Lower leg skin (tissue), 4 donors: ENCODE measurements at regions not wholly inside any gene's neighbourhood (a gene's known extent, or its start where the extent isn't known, plus 50 kb on each side); places are given as distances from the start of the nearest gene placed in this dataset.

Experiments used
- DNase-seq, 2 donors: peaks; one replicate each; pipeline ENCODE4 v3.0.0-alpha.2; 2019; ENCODE audit warnings: low spot score in 2 of 2
- H3K4me3 ChIP-seq: fragments of 200-600 bp; sonication (generic); 2 replicates; pipeline ENCODE4 v1.5.1; 2017; ENCODE audit warnings: mild to moderate bottlenecking, low read depth; ENCODE audit not compliant: poor library complexity, severe bottlenecking
- POLR2A ChIP-seq, 2 donors: fragments of 450-650 bp; IDR thresholded peaks; one replicate each; pipeline ENCODE4 v1.6.1; 2016 to 2017; ENCODE audit warnings: antibody characterized with exemption in 2 of 2, mild to moderate bottlenecking in 1 of 2, moderate library complexity in 1 of 2
- WGBS, 2 donors: methylation state at CpG; one replicate each; pipeline ENCODE4 v1.1.5; 2018; 5-methylcytosine and 5-hydroxymethylcytosine counted together
- intact Hi-C: fragments of 100-400 bp; cut with DNase I; formaldehyde crosslinking; loops from one replicate; pipeline ENCODE4 v1.15.0; 2023; ENCODE audit warnings: low total_unique reads
- TF ChIP-seq, protein P1 (sequence below), 3 donors: fragments of 450-650 bp; IDR thresholded peaks; one replicate each; pipeline ENCODE4 v1.5.1; 2016; ENCODE audit warnings: antibody characterized with exemption in 3 of 3, mild to moderate bottlenecking in 3 of 3, moderate library complexity in 2 of 3

GRCh38 chr1:201717286-201717685 lies 111.7 kb upstream of the IPO9 start:
- no peak for TF ChIP-seq POLR2A (IDR thresholded peaks at IDR 0.05)
- TF ChIP-seq, protein P1, sequence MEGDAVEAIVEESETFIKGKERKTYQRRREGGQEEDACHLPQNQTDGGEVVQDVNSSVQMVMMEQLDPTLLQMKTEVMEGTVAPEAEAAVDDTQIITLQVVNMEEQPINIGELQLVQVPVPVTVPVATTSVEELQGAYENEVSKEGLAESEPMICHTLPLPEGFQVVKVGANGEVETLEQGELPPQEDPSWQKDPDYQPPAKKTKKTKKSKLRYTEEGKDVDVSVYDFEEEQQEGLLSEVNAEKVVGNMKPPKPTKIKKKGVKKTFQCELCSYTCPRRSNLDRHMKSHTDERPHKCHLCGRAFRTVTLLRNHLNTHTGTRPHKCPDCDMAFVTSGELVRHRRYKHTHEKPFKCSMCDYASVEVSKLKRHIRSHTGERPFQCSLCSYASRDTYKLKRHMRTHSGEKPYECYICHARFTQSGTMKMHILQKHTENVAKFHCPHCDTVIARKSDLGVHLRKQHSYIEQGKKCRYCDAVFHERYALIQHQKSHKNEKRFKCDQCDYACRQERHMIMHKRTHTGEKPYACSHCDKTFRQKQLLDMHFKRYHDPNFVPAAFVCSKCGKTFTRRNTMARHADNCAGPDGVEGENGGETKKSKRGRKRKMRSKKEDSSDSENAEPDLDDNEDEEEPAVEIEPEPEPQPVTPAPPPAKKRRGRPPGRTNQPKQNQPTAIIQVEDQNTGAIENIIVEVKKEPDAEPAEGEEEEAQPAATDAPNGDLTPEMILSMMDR (IDR thresholded peaks at IDR 0.05): no peak
- no peak overlapping the region for H3K4me3 ChIP-seq
- 90 to 96% methylated on average over 3 of the region's 3 CpGs for WGBS, 2 donors
- intact Hi-C loops: no loop called here
- DNase-seq: no peak

DNA sequence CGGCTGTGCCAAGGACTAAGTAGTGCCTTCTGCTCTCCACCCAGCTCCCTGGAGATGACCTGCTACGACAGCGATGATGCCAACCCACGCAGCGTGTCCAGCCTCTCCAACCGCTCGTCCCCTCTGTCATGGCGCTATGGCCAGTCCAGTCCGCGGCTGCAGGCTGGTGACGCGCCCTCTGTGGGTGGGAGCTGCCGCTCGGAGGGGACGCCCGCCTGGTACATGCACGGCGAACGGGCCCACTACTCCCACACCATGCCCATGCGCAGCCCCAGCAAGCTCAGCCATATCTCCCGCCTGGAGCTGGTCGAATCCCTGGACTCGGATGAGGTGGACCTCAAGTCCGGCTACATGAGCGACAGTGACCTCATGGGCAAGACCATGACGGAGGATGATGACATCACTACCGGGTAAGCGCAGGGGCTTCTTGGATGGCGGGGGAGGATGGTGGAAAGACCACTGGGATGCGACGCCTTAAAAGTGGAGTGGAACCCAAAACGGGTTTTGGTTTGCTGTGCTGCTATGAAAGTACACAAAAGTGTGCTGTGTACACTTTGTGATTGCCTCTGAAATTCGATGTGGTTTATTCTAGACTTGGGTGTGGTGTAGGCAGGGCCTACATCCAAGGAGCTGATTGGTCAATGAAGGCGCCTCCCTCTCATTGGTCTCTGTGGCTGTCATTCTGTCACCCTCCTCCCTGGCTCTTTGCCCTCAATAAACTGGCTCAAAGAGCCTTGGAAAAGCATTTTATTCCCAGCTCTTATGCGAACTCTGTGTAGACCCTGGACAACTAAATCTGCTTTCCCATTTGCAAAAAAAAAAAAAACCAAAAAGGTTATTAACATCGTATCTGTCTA lies 110.4 kb upstream of the IPO9 start:
- intact Hi-C loops: no loop called here
- peak in 1 of 2 donors; percentile 84 for DNase-seq
- TF ChIP-seq, protein P1 (IDR thresholded peaks at IDR 0.05): no peak
- no peak for TF ChIP-seq POLR2A (IDR thresholded peaks at IDR 0.05)
- WGBS, 2 donors: 94 to 96% methylated on average over 21 to 33 of the region's 36 CpGs
- H3K4me3 ChIP-seq: no peak overlapping the region

DNA sequence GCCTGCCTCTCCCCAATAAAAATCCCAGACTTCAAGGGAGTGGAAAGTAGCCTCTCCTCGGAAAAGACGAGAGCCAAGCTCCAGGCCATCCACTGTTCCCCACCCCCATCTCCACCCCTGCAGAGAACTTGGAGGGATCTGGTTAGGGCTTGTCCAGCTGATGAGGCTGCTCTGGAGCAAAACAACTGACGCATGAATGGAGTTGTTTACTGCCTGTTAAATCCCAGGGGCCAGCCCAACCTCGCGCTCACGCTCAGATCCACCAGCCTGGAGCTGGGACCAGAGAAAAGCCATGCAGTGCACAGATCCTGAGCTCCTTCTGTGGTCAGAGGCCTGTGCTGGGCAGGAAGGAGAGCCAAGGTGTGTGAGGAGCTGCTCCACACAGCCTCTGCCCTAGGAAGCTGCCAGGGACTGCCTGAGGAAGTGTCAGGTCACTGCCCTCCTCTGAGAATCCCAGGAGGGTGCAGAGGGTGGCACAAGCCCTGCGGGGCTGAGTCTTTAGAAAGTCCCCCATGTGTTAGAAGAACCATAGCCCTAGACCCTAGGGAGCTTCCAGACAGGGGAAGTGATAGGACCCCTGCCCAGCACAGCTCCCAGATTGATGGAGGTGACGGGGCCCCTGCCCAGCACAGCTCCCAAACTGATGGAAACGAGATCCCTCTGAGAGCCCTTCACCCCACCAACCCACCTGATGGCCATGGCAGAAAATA lies 109.0 kb upstream of the IPO9 start:
- intact Hi-C loops: no loop called here
- WGBS, 2 donors: 41 to 48% methylated on average over 9 of the region's 9 CpGs
- peak; percentile 81 to 94 for DNase-seq
- TF ChIP-seq POLR2A (IDR thresholded peaks at IDR 0.05): no peak
- TF ChIP-seq, protein P1 (IDR thresholded peaks at IDR 0.05): no peak
- H3K4me3 ChIP-seq: no peak overlapping the region

DNA sequence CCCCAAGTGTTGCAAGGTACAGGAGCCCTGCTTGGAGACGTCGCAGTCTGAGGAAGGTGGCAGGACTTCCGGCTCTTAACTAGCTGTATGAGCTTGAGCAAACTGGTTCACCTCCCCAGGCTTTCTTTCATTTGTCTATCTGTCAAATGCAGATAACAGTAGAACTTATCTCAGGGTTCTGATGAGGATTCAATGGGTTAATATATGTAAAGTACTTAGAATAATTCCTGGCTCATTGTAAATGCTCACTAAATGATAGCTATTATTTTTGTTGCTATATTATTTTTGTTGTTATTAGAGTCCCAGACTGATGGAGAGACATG lies 108.5 kb upstream of the IPO9 start:
- DNase-seq: no peak
- TF ChIP-seq, protein P1 (IDR thresholded peaks at IDR 0.05): no peak
- TF ChIP-seq POLR2A (IDR thresholded peaks at IDR 0.05): no peak
- 85 to 87% methylated on average over 3 of the region's 3 CpGs for WGBS, 2 donors
- intact Hi-C loops: no loop called here
- H3K4me3 ChIP-seq: no peak overlapping the region

DNA sequence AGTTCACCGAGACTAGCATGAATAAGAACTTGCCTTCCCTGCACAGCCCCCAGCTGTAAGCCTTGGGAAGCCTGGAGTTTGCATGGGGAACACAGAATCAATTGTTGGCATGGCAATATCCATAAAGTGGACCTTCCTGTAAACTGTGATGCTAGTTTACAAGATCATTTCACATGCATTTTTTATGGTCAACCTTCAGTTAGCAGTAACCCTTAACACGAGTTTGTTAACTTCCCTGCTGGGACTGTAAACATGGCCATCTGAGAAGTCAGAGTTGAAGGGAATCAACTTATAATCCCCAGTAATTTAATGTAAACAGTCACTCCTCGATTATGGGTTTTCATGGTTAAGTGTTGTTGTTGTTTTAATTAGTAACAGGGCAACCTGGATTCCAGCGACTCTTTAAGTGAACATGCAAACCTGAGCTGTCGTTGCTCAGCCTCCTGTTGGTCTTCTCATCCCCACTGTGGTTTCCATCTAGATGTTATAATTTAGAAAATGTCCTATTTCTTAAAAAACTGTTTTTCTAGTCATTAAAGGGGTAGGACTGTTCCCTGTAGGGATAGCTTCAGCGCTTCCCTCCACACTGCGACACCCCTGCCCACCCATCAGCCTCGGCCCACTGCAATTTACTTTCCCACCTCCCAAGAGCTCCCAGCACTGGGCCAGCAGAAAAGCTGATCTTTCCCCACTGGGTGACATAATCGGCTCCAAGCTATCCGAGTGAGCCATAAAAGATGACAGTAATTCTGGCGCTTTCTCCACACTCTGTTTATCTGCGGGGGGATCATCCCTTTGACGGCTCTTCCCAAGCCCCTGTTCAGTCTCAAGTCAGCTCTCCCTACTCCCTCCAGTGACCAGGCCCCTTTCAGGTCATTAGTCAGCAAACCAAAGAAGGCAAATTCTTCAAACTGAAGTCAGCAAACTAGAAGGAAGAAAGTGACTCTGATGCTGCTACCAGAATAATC lies 107.6 kb upstream of the IPO9 start:
- no peak for TF ChIP-seq POLR2A (IDR thresholded peaks at IDR 0.05)
- TF ChIP-seq, protein P1 (IDR thresholded peaks at IDR 0.05): no peak
- intact Hi-C loops: no loop called here
- 61 to 65% methylated on average over 13 of the region's 13 CpGs for WGBS, 2 donors
- H3K4me3 ChIP-seq: no peak overlapping the region
- DNase-seq: peak in 1 of 2 donors; percentile 63
